Left lung (tissue), 4 donors: ENCODE measurements at regions not wholly inside any gene's neighbourhood (a gene's known extent, or its start where the extent isn't known, plus 50 kb on each side); places are given as distances from the start of the nearest gene placed in this dataset.

Experiments
- ATAC-seq: fragments of 200-7000 bp; cut with Tn5 transposase; one replicate; pipeline ENCODE4 v1.9.1; 2020; ENCODE audit warnings: moderate library complexity
- DNase-seq, 4 donors: peaks; one replicate each; pipeline ENCODE4 v3.0.0-alpha.2; 2013 to 2020
- H3K27ac ChIP-seq, 2 donors: fragments of 200-600 bp; sonication (generic) in 1 of 2; one replicate each; pipeline versions ENCODE4 v1.5.0 to v1.8.0; 2020 to 2021
- H3K27me3 ChIP-seq, 2 donors: fragments of 200-600 bp; sonication (generic) in 1 of 2; one replicate each; pipeline versions ENCODE4 v1.5.0 to v1.8.0; 2020 to 2021
- H3K36me3 ChIP-seq, 2 donors: fragments of 200-600 bp; sonication (generic) in 1 of 2; one replicate each; pipeline versions ENCODE4 v1.5.0 to v1.8.0; 2020 to 2021
- H3K4me1 ChIP-seq, 2 donors: fragments of 200-600 bp; one replicate each; pipeline ENCODE4 v1.8.0; 2021
- H3K4me3 ChIP-seq, 2 donors: fragments of 200-600 bp; sonication (generic) in 1 of 2; one replicate each; pipeline versions ENCODE4 v1.5.0 to v1.8.0; 2020 to 2021; ENCODE audit warnings: mild to moderate bottlenecking in 1 of 2
- H3K9me3 ChIP-seq, 2 donors: fragments of 200-600 bp; sonication (generic) in 1 of 2; one replicate each; pipeline versions ENCODE4 v1.5.0 to v1.8.0; 2020 to 2021
- CTCF ChIP-seq, 2 donors: fragments of 200-600 bp; sonication (generic) in 1 of 2; IDR thresholded peaks; one replicate each; pipeline versions ENCODE4 v1.5.0 to v1.8.0; 2021; ENCODE audit warnings: antibody characterized with exemption in 2 of 2
- intact Hi-C, 2 donors: fragments of 100-400 bp; cut with DNase I; formaldehyde crosslinking; loops; one replicate each; pipeline versions ENCODE4 v1.11.2 to v1.14.2; 2022
- donor health status: DM: no; HTN: yes; CAD: no.
- donor health status: DM: no; HTN: no; CAD: no.

GRCh38 chr6:117194978-117195377 is 70.4 kb upstream of the VGLL2 start:
- no peaks in the 10 kb centered on the region for H3K36me3 ChIP-seq
- H3K4me1 ChIP-seq = no peaks in the 10 kb centered on the region
- DNase-seq = no peak
- no peaks in the 10 kb centered on the region for H3K27me3 ChIP-seq
- no peaks in the 10 kb centered on the region for H3K9me3 ChIP-seq
- no peak overlapping the region for H3K4me3 ChIP-seq
- no peak for ATAC-seq
- intact Hi-C loops = no loop called here
- no peak for TF ChIP-seq CTCF (IDR thresholded peaks at IDR 0.05)
- no peak overlapping the region for H3K27ac ChIP-seq

- no peak for TF ChIP-seq CTCF (IDR thresholded peaks at IDR 0.05)
- intact Hi-C loops = no loop called here
- no peak for ATAC-seq
- no peaks in the 10 kb centered on the region for H3K27me3 ChIP-seq
- no peaks in the 10 kb centered on the region for H3K36me3 ChIP-seq
- H3K4me3 ChIP-seq = no peak overlapping the region
- no peak for DNase-seq
- no peak overlapping the region for H3K27ac ChIP-seq
- no peaks in the 10 kb centered on the region for H3K9me3 ChIP-seq
- H3K4me1 ChIP-seq = no peaks in the 10 kb centered on the region
These were observed 69.6 kb upstream of the VGLL2 start for GRCh38 chr6:117195728-117196127.

GRCh38 chr6:117200067-117200466 is 65.3 kb upstream of the VGLL2 start:
- Histone ChIP-seq H3K9me3 (no peaks in the 10 kb centered on the region), H3K27ac (no peak overlapping the region), H3K27me3 (no peaks in the 10 kb centered on the region), H3K4me1 (no peaks in the 10 kb centered on the region), H3K36me3 (no peaks in the 10 kb centered on the region), H3K4me3 (no peak overlapping the region)
- ATAC-seq = no peak
- no peak for TF ChIP-seq CTCF (IDR thresholded peaks at IDR 0.05)
- intact Hi-C loops = no loop called here
- DNase-seq = no peak

GRCh38 chr6:117204903-117205302 is 60.5 kb upstream of the VGLL2 start:
- intact Hi-C loops = no loop called here
- ATAC-seq (no peak), DNase-seq (no peak)
- H3K4me3 ChIP-seq = no peak overlapping the region
- no peaks in the 10 kb centered on the region for H3K4me1 ChIP-seq
- no peak overlapping the region for H3K27ac ChIP-seq
- no peaks in the 10 kb centered on the region for H3K36me3 ChIP-seq
- no peaks in the 10 kb centered on the region for H3K9me3 ChIP-seq
- no peak for TF ChIP-seq CTCF (IDR thresholded peaks at IDR 0.05)
- H3K27me3 ChIP-seq = no peaks in the 10 kb centered on the region

GRCh38 chr6:117205876-117206275 is 59.5 kb upstream of the VGLL2 start:
- Histone ChIP-seq H3K36me3 (no peaks in the 10 kb centered on the region), H3K27me3 (no peaks in the 10 kb centered on the region), H3K9me3 (no peaks in the 10 kb centered on the region), H3K4me1 (no peaks in the 10 kb centered on the region), H3K27ac (no peak overlapping the region), H3K4me3 (no peak overlapping the region)
- no peak for TF ChIP-seq CTCF (IDR thresholded peaks at IDR 0.05)
- intact Hi-C loops = no loop called here
- no peak for ATAC-seq
- no peak for DNase-seq
